Limb (tissue), 2 donors: ENCODE measurements at regions not wholly inside any gene's neighbourhood (a gene's known extent, or its start where the extent isn't known, plus 50 kb on each side); places are given as distances from the start of the nearest gene placed in this dataset.

Experiments used
- DNase-seq, 2 donors: peaks; one replicate each; pipeline ENCODE4 v3.0.0-alpha.2; 2016; ENCODE audit errors: extremely low spot score in 2 of 2

GRCh38 chr3:148367756-148368155, 329.9 kb upstream of the AGTR1 start:
- DNase-seq: no peak

GRCh38 chr3:148369381-148369780, 328.3 kb upstream of the AGTR1 start:
- no peak for DNase-seq

GRCh38 chr3:148372206-148372875, 325.4 kb upstream of the AGTR1 start:
- DNase-seq: no peak

- no peak for DNase-seq
Measured at GRCh38 chr3:148373961-148374360, 323.7 kb upstream of the AGTR1 start.

GRCh38 chr3:148379763-148380382, 317.8 kb upstream of the AGTR1 start:
- DNase-seq: peak in 1 of 2 donors; percentile 75

GRCh38 chr3:148381051-148381450, 316.7 kb upstream of the AGTR1 start:
- DNase-seq: no peak

- no peak for DNase-seq
Measured at GRCh38 chr3:148389916-148390315, 307.8 kb upstream of the AGTR1 start.

GRCh38 chr3:148395821-148396220, 301.9 kb upstream of the AGTR1 start:
- no peak for DNase-seq

GRCh38 chr3:148400754-148401153, 296.9 kb upstream of the AGTR1 start:
- no peak for DNase-seq

- DNase-seq: no peak
Measured at GRCh38 chr3:148408667-148409066, 289.0 kb upstream of the AGTR1 start.

- DNase-seq: no peak
Measured at GRCh38 chr3:148420242-148420641, 277.5 kb upstream of the AGTR1 start.

- DNase-seq: no peak
Measured at GRCh38 chr3:148428862-148429605, 268.7 kb upstream of the AGTR1 start.

GRCh38 chr3:148433665-148434064, 264.0 kb upstream of the AGTR1 start:
- no peak for DNase-seq

- no peak for DNase-seq
Measured at GRCh38 chr3:148435534-148435933, 262.2 kb upstream of the AGTR1 start.

- DNase-seq: no peak
Measured at GRCh38 chr3:148439254-148439822, 258.4 kb upstream of the AGTR1 start.

- no peak for DNase-seq
Measured at GRCh38 chr3:148441191-148441590, 256.5 kb upstream of the AGTR1 start.

GRCh38 chr3:148450819-148451218, 246.9 kb upstream of the AGTR1 start:
- DNase-seq: no peak

- DNase-seq: no peak
Measured at GRCh38 chr3:148451969-148452368, 245.7 kb upstream of the AGTR1 start.

GRCh38 chr3:148453781-148454191, 243.9 kb upstream of the AGTR1 start:
- DNase-seq: no peak

- peak in 1 of 2 donors; percentile 32 for DNase-seq
Measured at GRCh38 chr3:148455098-148455497, 242.6 kb upstream of the AGTR1 start.

GRCh38 chr3:148457886-148458285, 239.8 kb upstream of the AGTR1 start:
- DNase-seq: no peak

GRCh38 chr3:148459931-148460513, 237.7 kb upstream of the AGTR1 start:
- no peak for DNase-seq
